NT2/D1 (cell line): ENCODE measurements at regions not wholly inside any gene's neighbourhood (a gene's known extent, or its start where the extent isn't known, plus 50 kb on each side); places are given as distances from the start of the nearest gene placed in this dataset.

Experiments used
- YY1 ChIP-seq: IDR thresholded peaks from 2 replicates; pipeline ENCODE4 v1.6.1; 2011; ENCODE audit not compliant: insufficient read length, insufficient read depth
- ZNF274 ChIP-seq: IDR thresholded peaks from 2 replicates; pipeline ENCODE4 v1.6.1; 2011; ENCODE audit warnings: mild to moderate bottlenecking, low read depth, low read length

GRCh38 chr18:24947521-24948305, 404.3 kb downstream of the ZNF521 start:
- TF ChIP-seq YY1, result no peak
- no peak for TF ChIP-seq ZNF274
